Glomerular visceral epithelial cell (primary cell): ENCODE measurements at regions not wholly inside any gene's neighbourhood (a gene's known extent, or its start where the extent isn't known, plus 50 kb on each side); places are given as distances from the start of the nearest gene placed in this dataset.
"Not testable (repeated sequence)": the region's sequence is repeated elsewhere in the genome, so short reads cannot be mapped to it uniquely, and the experiment has no call there.

Experiments used
- DNase-seq: peaks from one replicate; pipeline ENCODE4 v3.0.0-alpha.2; 2016; ENCODE audit errors: extremely low spot score

GRCh38 chr6:67073938-67074337, 1366.9 kb upstream of the EYS start:
- DNase-seq = no peak

GRCh38 chr6:67068781-67069180, 1361.8 kb upstream of the EYS start:
- DNase-seq = no peak

- DNase-seq = no peak
Observed at GRCh38 chr6:67064323-67064722, 1357.3 kb upstream of the EYS start.

GRCh38 chr6:67047996-67048395, 1341.0 kb upstream of the EYS start:
- DNase-seq = no peak

DNA sequence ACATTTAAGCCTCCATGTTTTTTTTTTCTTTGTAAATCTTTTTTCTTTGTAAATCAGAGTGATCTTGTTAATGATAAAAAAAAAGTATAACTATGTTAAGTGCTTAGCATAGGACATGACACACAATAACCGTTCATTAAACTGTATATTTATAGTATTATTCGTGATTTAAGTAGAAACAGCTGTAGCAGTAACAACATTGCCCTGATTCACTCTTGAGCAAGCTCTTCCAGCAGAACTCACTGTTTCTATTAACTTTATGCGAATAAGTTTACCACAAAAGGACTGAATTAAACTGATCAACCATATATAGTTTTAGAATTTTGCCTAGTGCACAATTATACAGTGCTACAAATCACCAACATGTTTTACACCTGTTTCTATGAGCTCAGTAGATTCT, 1338.0 kb upstream of the EYS start:
- DNase-seq = no peak

DNA sequence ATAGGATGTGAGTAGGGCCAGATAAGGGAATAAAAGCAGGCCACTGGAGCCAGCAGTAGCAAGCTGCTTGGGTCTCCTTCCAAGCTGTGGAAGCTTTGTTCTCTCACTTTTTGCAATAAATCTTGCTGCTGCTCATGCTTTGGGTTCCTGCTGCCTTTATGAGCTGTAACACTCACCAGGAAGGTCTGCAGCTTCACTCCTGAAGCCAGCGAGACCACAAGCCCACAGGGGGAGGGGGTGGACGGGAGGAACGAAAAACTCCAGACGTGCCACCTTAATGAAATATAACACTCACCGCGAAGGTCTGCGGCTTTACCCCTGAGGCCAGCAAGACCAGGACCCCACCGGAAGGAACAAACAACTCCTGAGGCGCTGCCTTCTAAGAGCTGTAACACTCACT, 1324.4 kb upstream of the EYS start:
- no peak for DNase-seq

DNA sequence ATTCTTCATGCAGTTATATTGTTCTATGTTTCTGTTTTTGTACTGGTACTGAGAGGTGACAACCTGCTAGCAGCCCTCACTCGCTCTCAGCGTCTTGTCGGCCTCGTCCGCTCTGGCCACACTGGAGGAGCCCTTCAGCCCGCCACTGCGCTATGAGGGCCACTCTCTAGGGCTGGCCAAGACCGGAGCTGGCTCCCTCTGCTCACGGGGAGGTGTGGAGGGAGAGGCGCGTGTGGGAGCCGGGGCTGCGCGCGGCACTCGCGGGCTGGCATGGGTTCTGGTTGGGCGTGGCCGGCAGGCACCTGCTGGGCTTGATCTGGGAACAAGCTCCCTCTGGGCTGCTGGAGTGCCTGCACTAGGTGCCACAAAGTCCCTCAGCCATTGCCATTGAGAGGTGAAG, 1323.8 kb upstream of the EYS start:
- DNase-seq = no peak

GRCh38 chr6:67016921-67017460, 1310.0 kb upstream of the EYS start:
- no peak for DNase-seq

DNA sequence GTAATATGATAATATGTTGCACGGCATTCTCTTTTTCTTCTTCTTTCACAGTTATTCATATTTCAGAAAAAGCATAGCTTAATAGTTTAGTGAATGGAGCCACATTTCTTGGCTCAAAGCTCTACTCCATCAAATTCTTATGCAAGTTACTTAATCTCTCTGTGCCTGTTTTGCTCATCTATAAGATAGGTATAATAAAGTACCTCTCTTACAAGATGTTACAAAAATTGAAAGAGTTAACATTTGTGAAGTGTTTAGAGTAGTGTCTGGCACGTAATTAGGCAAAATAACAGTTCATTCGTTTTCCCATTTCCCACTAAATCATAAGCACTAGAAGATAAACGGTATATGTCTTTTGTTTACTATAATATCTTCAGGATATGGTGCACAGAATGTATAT, 1304.4 kb upstream of the EYS start:
- no peak for DNase-seq

DNA sequence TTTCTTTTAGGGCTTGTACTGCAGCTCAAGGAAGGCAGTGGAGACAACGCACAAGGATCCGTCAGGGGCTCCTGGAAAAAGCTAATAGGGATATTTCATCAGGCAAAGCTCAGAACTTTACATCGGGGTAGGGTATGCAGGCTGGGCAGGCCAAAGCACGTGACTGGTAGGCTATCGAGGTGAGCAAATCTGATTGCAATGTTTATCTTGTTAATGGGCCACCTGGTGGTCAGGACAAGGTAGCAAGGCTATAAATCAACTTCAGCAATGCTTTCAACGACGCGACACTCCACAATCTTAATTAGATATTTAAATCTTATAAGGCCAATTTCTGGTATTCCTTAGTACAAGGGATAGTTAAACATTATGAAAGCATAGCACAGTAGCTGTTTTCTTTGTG, 1302.8 kb upstream of the EYS start:
- no peak for DNase-seq

- no peak for DNase-seq
Observed at GRCh38 chr6:67003844-67004243, 1296.8 kb upstream of the EYS start.

- DNase-seq = no peak
Observed at GRCh38 chr6:67000121-67000520, 1293.1 kb upstream of the EYS start.

DNA sequence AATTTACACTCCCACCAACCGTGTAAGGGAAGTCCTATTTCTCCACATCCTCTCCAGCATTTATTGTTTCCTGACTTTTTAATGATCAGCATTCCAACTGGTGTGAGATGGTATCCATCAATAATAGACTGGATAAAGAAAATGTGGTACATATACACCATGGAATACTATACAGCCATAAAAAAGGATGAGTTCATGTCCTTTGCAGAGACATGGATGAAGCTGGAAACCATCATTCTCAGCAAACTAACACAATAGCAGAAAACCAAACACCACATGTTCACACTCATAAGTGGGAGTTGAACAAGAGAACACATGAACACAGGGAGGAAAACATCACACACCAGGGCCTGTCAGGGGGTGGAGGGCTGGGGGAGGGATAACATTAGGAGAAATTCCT, 1290.6 kb upstream of the EYS start:
- DNase-seq = not testable (repeated sequence)

DNA sequence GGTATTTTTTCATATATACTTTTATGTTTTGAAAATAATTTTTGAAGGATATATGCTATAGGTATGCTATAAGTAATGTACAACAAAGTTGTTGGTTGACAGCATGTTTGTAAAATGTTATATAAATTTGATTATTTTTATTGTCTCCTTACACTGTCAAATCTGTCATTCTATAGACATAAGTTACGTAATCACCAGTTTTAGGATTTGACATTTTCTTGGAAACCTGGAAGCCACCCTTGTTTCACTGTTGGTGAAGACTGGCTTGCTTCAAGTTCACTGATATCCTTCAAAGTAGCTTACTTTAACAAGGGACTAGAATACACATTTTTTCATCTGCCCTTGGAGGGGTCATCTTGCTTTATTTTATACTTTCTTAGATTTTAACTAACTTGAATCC, 1288.6 kb upstream of the EYS start:
- DNase-seq = no peak

- not testable (repeated sequence) for DNase-seq
Observed at GRCh38 chr6:66993708-66994107, 1286.7 kb upstream of the EYS start.

DNA sequence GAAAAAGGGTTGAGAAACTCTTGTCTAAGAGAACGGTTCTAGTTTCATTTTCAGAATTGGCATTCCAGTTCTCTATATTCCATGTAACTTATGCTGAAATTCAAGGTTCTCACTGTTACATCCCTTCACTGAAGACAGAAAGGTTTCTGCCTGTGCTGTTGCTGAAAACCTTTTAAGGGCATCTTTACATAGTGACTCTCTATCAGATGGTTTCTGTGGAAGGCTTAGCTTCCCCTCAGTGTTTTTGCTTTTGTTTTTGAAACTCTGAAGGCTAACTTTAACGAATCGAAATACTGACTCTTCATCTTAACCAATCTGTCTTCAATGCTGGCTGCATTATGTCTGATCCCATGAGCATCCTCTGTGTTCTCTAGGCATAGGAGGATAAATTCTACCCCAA, 1286.2 kb upstream of the EYS start:
- no peak for DNase-seq

- DNase-seq = no peak
Observed at GRCh38 chr6:66992660-66993059, 1285.6 kb upstream of the EYS start.

DNA sequence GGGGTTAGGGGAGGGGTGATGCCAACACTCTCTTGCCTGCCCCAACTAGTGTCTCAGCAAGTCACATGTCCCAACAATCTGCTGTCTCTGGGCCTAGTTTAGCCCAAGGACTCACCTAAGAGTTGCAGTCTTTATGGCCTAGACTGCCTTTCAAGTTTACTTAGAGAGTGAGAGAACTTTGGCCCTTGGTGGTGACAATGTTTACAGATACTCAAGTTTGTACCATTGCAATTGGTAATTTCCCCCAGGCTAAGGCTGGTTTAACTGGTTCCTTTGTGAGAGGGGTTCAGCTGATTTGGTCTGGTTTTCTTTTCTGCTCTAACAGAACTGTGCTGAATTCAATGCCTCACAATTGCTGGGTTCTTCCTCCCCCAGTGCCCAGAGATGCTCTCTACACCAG, 1279.9 kb upstream of the EYS start:
- DNase-seq = no peak

- no peak for DNase-seq
Observed at GRCh38 chr6:66985816-66986215, 1278.8 kb upstream of the EYS start.

DNA sequence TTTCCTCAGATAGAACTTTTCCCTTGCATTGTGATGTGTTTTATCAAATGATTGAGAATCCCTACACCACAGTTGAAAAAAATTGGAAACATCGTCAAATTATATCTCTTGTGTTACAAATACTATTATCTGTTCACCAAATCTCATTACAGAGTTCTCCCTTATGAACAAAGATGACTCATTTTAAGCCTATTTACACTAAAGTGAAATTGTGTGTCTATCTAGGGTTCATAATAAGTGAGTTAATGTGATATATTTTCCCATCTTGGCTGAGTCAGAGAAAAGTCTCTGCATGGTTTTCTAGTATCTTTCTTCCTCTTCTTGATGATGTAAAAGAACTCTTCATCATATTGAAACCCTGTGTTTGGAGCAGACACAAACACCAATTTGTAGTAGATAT, 1263.3 kb upstream of the EYS start:
- DNase-seq = no peak

- no peak for DNase-seq
Observed at GRCh38 chr6:66965227-66965626, 1258.2 kb upstream of the EYS start.

- no peak for DNase-seq
Observed at GRCh38 chr6:66964216-66964615, 1257.2 kb upstream of the EYS start.

- no peak for DNase-seq
Observed at GRCh38 chr6:66962082-66962481, 1255.1 kb upstream of the EYS start.

GRCh38 chr6:66961191-66961590, 1254.2 kb upstream of the EYS start:
- no peak for DNase-seq

- no peak for DNase-seq
Observed at GRCh38 chr6:66949191-66949661, 1242.2 kb upstream of the EYS start.
